Heart left ventricle (tissue), 16 donors: ENCODE measurements at regions not wholly inside any gene's neighbourhood (a gene's known extent, or its start where the extent isn't known, plus 50 kb on each side); places are given as distances from the start of the nearest gene placed in this dataset.

Experiments
- ATAC-seq, 4 donors: fragments of 200-7000 bp; cut with Tn5 transposase; one replicate each; pipeline ENCODE4 v1.9.1; 2020 to 2022; ENCODE audit warnings: moderate library complexity in 4 of 4, mild to moderate bottlenecking in 3 of 4, moderate number of reproducible peaks in 1 of 4
- DNase-seq, 5 donors: peaks; one replicate each; pipeline ENCODE4 v3.0.0-alpha.2; 2020
- H3K27ac ChIP-seq, 12 donors: fragments of 200-600 bp; sonication (generic) in 4 of 12; one replicate each; pipeline versions ENCODE4 v1.5.0 to v1.8.0; 2016 to 2022; ENCODE audit warnings: mild to moderate bottlenecking in 2 of 12
- H3K27me3 ChIP-seq, 9 donors: fragments of 200-600 bp; sonication (generic) in 2 of 9; one replicate each; pipeline versions ENCODE4 v1.5.1 to v1.8.0; 2016 to 2022; ENCODE audit warnings: mild to moderate bottlenecking in 3 of 9
- H3K36me3 ChIP-seq, 9 donors: fragments of 200-600 bp; sonication (generic) in 2 of 9; one replicate each; pipeline versions ENCODE4 v1.5.0 to v1.8.0; 2018 to 2022; ENCODE audit warnings: mild to moderate bottlenecking in 2 of 9
- H3K4me1 ChIP-seq, 12 donors: fragments of 200-600 bp; sonication (generic) in 4 of 12; one replicate each; pipeline versions ENCODE4 v1.5.0 to v1.8.0; 2016 to 2022; ENCODE audit warnings: mild to moderate bottlenecking in 3 of 12
- H3K4me3 ChIP-seq, 12 donors: fragments of 200-600 bp; sonication (generic) in 4 of 12; one replicate each; pipeline versions ENCODE4 v1.5.0 to v1.8.0; 2017 to 2022; ENCODE audit warnings: mild to moderate bottlenecking in 9 of 12, moderate library complexity in 4 of 12
- H3K9me3 ChIP-seq, 12 donors: fragments of 200-600 bp; sonication (generic) in 4 of 12; one replicate each; pipeline versions ENCODE4 v1.5.0 to v1.8.0; 2016 to 2022; ENCODE audit warnings: mild to moderate bottlenecking in 1 of 12
- CTCF ChIP-seq, 12 donors: fragments of 200-600 bp; sonication (generic) in 4 of 12; IDR thresholded peaks; one replicate each; pipeline versions ENCODE4 v1.5.0 to v1.8.0; 2018 to 2022; ENCODE audit warnings: antibody characterized with exemption in 12 of 12, mild to moderate bottlenecking in 5 of 12
- POLR2A ChIP-seq, 2 donors: fragments of 450-650 bp; IDR thresholded peaks; one replicate each; pipeline ENCODE4 v1.6.1; 2017; ENCODE audit warnings: antibody characterized with exemption in 2 of 2, mild to moderate bottlenecking in 2 of 2, moderate library complexity in 2 of 2
- WGBS, 4 donors: extraction: QIAGEN DNeasy Blood & Tissue Kit in 2 of 4; methylation state at CpG; one replicate each; pipeline versions ENCODE4 v1.1.5 to v1.1.7; 2013 to 2018; 5-methylcytosine and 5-hydroxymethylcytosine counted together
- intact Hi-C, 10 donors: fragments of 100-400 bp; cut with DNase I; formaldehyde crosslinking; loops; one replicate each; pipeline versions ENCODE4 v1.11.1 to v1.14.2; 2022
- donor health status: ischemic (EF 13 %, LVEDD 7.1; RV severe dilation, severe dysfunction).
- donor health status: healthy with polysubstance abuse.
- donor health status: DM: no; HTN: yes; CAD: no.
- donor health status: DM: no; HTN: no; CAD: no.
- donor health status: ischemic (EF 25% LVEDD 6.9; RV normal size, moderate dysfunction).
- donor health status: ischemic (EF 25% LVEDD 5.7; RV mildly dilated, moderate dysfunction).
- donor health status: healthy.
- donor health status: DM: yes; HTN: yes; CAD: no.
- donor health status: ischemic (EF 35%, LVEDD 5.7; RV mildly dilated, moderate dysfunction).
- donor health status: nonischemic (EF 11% LVEDD 7.7; RV severe dilation, severe dysfunction).
- donor health status: DM: yes; HTN: yes; CAD: no.
- donor health status: PGD.
- donor health status: ischemic (EF 29% LVEDD 5.4; RV normal size, mild dysfunction).
- donor health status: nonischemic (EF 23%, LVEDD 6.1; RV moderate dilation, normal function).

- no peak for DNase-seq
- WGBS, 4 donors, result 85 to 90% (median 88%) methylated on average over 6 of the region's 6 CpGs
- intact Hi-C loops, result no loop called here
Observed at GRCh38 chr18:10351219-10351818, 103.1 kb upstream of the APCDD1 start.

GRCh38 chr18:10351858-10352257 is 102.6 kb upstream of the APCDD1 start:
- Histone ChIP-seq H3K27me3 (no peaks in the 10 kb centered on the region), H3K9me3 (peaks cover 0 to 6% (median 0%) of the 10 kb centered on the region in 12 donors), H3K4me3 (no peak overlapping the region), H3K27ac (peak overlapping the region in 7 of 12 donors; percentile 9 to 60 (median 49)), H3K4me1 (peaks cover 0 to 35% (median 16%) of the 10 kb centered on the region in 12 donors), H3K36me3 (no peaks in the 10 kb centered on the region)
- WGBS, 4 donors, result 56 to 62% (median 57%) methylated on average over 4 of the region's 4 CpGs
- DNase-seq (no peak), ATAC-seq (peak in 3 of 4 donors; percentile 51 to 58 (median 52))
- intact Hi-C loops, result no loop called here
- TF ChIP-seq CTCF (IDR thresholded peaks at IDR 0.05) (no peak), POLR2A (IDR thresholded peaks at IDR 0.05) (no peak)

More at GRCh38 chr18:10351219-10351818, 103.1 kb upstream of the APCDD1 start:
- no peaks in the 10 kb centered on the region for H3K36me3 ChIP-seq
- H3K27ac ChIP-seq, result peak overlapping the region in 5 of 12 donors; percentile 9 to 60 (median 52)
- TF ChIP-seq CTCF (IDR thresholded peaks at IDR 0.05) (no peak), POLR2A (IDR thresholded peaks at IDR 0.05) (no peak)
- no peak for ATAC-seq
- H3K9me3 ChIP-seq, result peaks cover 0 to 1% (median 0%) of the 10 kb centered on the region in 12 donors
- H3K4me1 ChIP-seq, result peaks cover 0 to 35% (median 16%) of the 10 kb centered on the region in 12 donors
- H3K4me3 ChIP-seq, result no peak overlapping the region
- no peaks in the 10 kb centered on the region for H3K27me3 ChIP-seq

DNA sequence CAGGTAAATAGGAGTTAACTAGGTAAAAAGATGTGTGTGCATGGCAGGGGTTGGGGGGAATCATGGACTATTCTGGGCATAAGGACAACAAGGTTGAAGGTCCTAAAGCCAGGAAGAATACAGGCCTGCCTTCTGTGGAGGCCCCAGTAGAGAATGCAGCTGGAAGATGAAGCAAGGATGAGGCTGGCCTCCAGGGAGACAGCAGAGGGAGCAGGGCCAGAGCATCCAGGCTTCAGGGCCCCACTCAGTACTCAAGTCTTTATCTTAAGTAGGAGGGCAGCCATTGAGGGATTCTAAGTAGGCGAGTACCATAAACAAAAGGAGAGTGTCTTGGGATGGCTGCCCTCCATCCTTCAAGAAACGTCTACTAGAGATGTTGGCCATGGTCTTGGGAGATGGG is 101.8 kb upstream of the APCDD1 start:
- Histone ChIP-seq H3K27ac (peak overlapping the region in 3 of 12 donors; percentile 26 to 60 (median 58)), H3K36me3 (no peaks in the 10 kb centered on the region), H3K4me1 (peaks cover 0 to 35% (median 16%) of the 10 kb centered on the region in 12 donors), H3K27me3 (no peaks in the 10 kb centered on the region), H3K9me3 (peaks cover 0 to 9% (median 0%) of the 10 kb centered on the region in 12 donors), H3K4me3 (no peak overlapping the region)
- DNase-seq (no peak), ATAC-seq (no peak)
- TF ChIP-seq POLR2A (IDR thresholded peaks at IDR 0.05) (no peak), CTCF (IDR thresholded peaks at IDR 0.05) (no peak)
- intact Hi-C loops, result no loop called here
- WGBS, 4 donors, result 96 to 100% (median 98%) methylated on average over 2 of the region's 2 CpGs

GRCh38 chr18:10353791-10354190 is 100.6 kb upstream of the APCDD1 start:
- intact Hi-C loops, result no loop called here
- peaks cover 0 to 9% (median 0%) of the 10 kb centered on the region in 12 donors for H3K9me3 ChIP-seq
- peak; percentile 59 to 75 (median 72) for ATAC-seq
- 61 to 79% (median 73%) methylated on average over 2 of the region's 2 CpGs for WGBS, 4 donors
- H3K36me3 ChIP-seq, result no peaks in the 10 kb centered on the region
- TF ChIP-seq POLR2A (IDR thresholded peaks at IDR 0.05), result no peak
- TF ChIP-seq CTCF (IDR thresholded peaks at IDR 0.05), result no peak
- H3K4me1 ChIP-seq, result peaks cover 0 to 35% (median 16%) of the 10 kb centered on the region in 12 donors
- H3K27me3 ChIP-seq, result no peaks in the 10 kb centered on the region
- no peak for DNase-seq
- H3K27ac ChIP-seq, result peak overlapping the region in 11 of 12 donors; percentile 18 to 85 (median 51)
- H3K4me3 ChIP-seq, result no peak overlapping the region
